ENCODE measurements at regions not wholly inside any gene's neighbourhood (a gene's known extent, or its start where the extent isn't known, plus 50 kb on each side); places are given as distances from the start of the nearest gene placed in this dataset.
"Not testable (repeated sequence)": the region's sequence is repeated elsewhere in the genome, so short reads cannot be mapped to it uniquely, and the experiment has no call there.

- no peak for DNase-seq (ENCODE audit: low read depth)
These were observed 125.6 kb downstream of the KLF6 start for GRCh38 chr10:3659203-3659917.

GRCh38 chr10:3658766-3659165 is 126.2 kb downstream of the KLF6 start:
- no peak for DNase-seq (ENCODE audit: low read depth)

GRCh38 chr10:3656214-3656613 is 128.8 kb downstream of the KLF6 start:
- no peak for DNase-seq (ENCODE audit: low read depth)

GRCh38 chr10:3655528-3655927 is 129.5 kb downstream of the KLF6 start:
- DNase-seq (ENCODE audit: low read depth), result no peak

GRCh38 chr10:3654980-3655379 is 130.0 kb downstream of the KLF6 start:
- no peak for DNase-seq (ENCODE audit: low read depth)

- no peak for DNase-seq (ENCODE audit: low read depth)
These were observed 130.5 kb downstream of the KLF6 start for GRCh38 chr10:3654496-3654895.

GRCh38 chr10:3653303-3653702 is 131.7 kb downstream of the KLF6 start:
- not testable (repeated sequence) for DNase-seq (ENCODE audit: low read depth)

GRCh38 chr10:3652886-3653285 is 132.1 kb downstream of the KLF6 start:
- DNase-seq (ENCODE audit: low read depth), result peak; percentile 36

GRCh38 chr10:3651969-3652653 is 132.9 kb downstream of the KLF6 start:
- no peak for DNase-seq (ENCODE audit: low read depth)

- DNase-seq (ENCODE audit: low read depth), result no peak
These were observed 136.4 kb downstream of the KLF6 start for GRCh38 chr10:3648576-3648975.

GRCh38 chr10:3648170-3648569 is 136.8 kb downstream of the KLF6 start:
- no peak for DNase-seq (ENCODE audit: low read depth)

- no peak for DNase-seq (ENCODE audit: low read depth)
These were observed 137.9 kb downstream of the KLF6 start for GRCh38 chr10:3647074-3647473.

GRCh38 chr10:3645406-3645805 is 139.6 kb downstream of the KLF6 start:
- no peak for DNase-seq (ENCODE audit: low read depth)

- DNase-seq (ENCODE audit: low read depth), result no peak
These were observed 144.2 kb downstream of the KLF6 start for GRCh38 chr10:3640816-3641215.

GRCh38 chr10:3639546-3639945 is 145.5 kb downstream of the KLF6 start:
- no peak for DNase-seq (ENCODE audit: low read depth)

GRCh38 chr10:3636356-3637181 is 148.4 kb downstream of the KLF6 start:
- no peak for DNase-seq (ENCODE audit: low read depth)

GRCh38 chr10:3635697-3636096 is 149.3 kb downstream of the KLF6 start:
- DNase-seq (ENCODE audit: low read depth), result no peak

GRCh38 chr10:3635211-3635671 is 149.8 kb downstream of the KLF6 start:
- DNase-seq (ENCODE audit: low read depth), result no peak

- not testable (repeated sequence) for DNase-seq (ENCODE audit: low read depth)
These were observed 150.4 kb downstream of the KLF6 start for GRCh38 chr10:3634646-3635045.

GRCh38 chr10:3631701-3632330 is 153.2 kb downstream of the KLF6 start:
- no peak for DNase-seq (ENCODE audit: low read depth)

- no peak for DNase-seq (ENCODE audit: low read depth)
These were observed 153.7 kb downstream of the KLF6 start for GRCh38 chr10:3631291-3631690.

Measured in activated T-cell treated with anti-CD3 and anti-CD28 coated beads for 48 hours (primary cell).